ENCODE measurements at regions not wholly inside any gene's neighbourhood (a gene's known extent, or its start where the extent isn't known, plus 50 kb on each side); places are given as distances from the start of the nearest gene placed in this dataset.

GRCh38 chr2:457262-457661 lies 169.4 kb upstream of the ALKAL2 start:
- DNase-seq: no peak
- TF ChIP-seq CTCF (IDR thresholded peaks at IDR 0.05) (no peak), POLR2A (IDR thresholded peaks at IDR 0.05) (no peak)
- no peaks in the 10 kb centered on the region for H3K4me1 ChIP-seq
- H3K27me3 ChIP-seq: no peaks in the 10 kb centered on the region
- no peak overlapping the region for H3K27ac ChIP-seq
- intact Hi-C loops (cut with DNase I; ENCODE audit: low total_unique reads): no loop called here
- no peak overlapping the region for H3K4me3 ChIP-seq
- H3K36me3 ChIP-seq: no peaks in the 10 kb centered on the region
- H3K9me3 ChIP-seq: no peaks in the 10 kb centered on the region

- Histone ChIP-seq H3K9me3 (no peaks in the 10 kb centered on the region), H3K4me3 (no peak overlapping the region), H3K36me3 (no peaks in the 10 kb centered on the region), H3K27me3 (no peaks in the 10 kb centered on the region), H3K4me1 (no peaks in the 10 kb centered on the region), H3K27ac (no peak overlapping the region)
- intact Hi-C loops (cut with DNase I; ENCODE audit: low total_unique reads): no loop called here
- TF ChIP-seq CTCF (IDR thresholded peaks at IDR 0.05): no peak
- TF ChIP-seq POLR2A (IDR thresholded peaks at IDR 0.05): no peak
- DNase-seq: no peak
These were observed 168.0 kb upstream of the ALKAL2 start for GRCh38 chr2:455913-456312.

DNA sequence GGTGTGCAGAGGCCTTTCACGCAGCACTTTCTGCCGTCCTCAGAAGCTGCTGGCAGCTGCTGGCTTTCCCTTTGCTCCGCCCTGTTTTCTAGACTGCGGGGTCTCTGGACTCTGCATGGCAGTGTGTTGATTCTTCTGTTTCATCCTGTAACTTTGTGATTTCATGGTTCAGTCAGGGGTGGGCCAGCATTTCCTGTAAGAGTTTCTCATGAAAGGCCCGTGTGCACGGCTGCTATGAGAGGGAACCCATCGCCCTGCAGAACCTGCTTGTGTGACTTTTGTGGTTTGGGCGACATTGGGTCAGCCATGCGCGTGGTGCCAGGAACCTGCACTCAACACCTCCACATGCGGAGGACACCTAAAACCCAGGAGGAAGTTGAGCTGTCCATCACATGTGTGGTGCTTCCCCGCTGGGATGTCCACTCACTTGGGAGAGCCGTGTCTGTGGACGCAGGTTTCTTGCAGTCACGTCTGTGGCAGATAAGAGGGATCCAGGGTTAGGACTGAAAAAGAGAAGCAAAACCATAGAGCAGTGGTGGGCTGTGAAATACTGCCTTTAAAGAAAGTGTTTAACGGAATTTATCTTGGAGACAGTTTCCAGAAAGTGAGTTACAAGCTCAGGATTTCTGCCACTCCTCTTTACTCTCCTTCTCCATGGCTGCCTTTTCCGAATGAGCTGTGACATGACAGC lies 167.3 kb upstream of the ALKAL2 start:
- intact Hi-C loops (cut with DNase I; ENCODE audit: low total_unique reads): no loop called here
- Histone ChIP-seq H3K4me1 (no peaks in the 10 kb centered on the region), H3K9me3 (no peaks in the 10 kb centered on the region), H3K36me3 (no peaks in the 10 kb centered on the region), H3K27me3 (no peaks in the 10 kb centered on the region), H3K27ac (no peak overlapping the region), H3K4me3 (no peak overlapping the region)
- no peak for TF ChIP-seq CTCF (IDR thresholded peaks at IDR 0.05)
- no peak for TF ChIP-seq POLR2A (IDR thresholded peaks at IDR 0.05)
- DNase-seq: no peak

GRCh38 chr2:453132-453531 lies 165.2 kb upstream of the ALKAL2 start:
- intact Hi-C loops (cut with DNase I; ENCODE audit: low total_unique reads): no loop called here
- TF ChIP-seq POLR2A (IDR thresholded peaks at IDR 0.05) (no peak), CTCF (IDR thresholded peaks at IDR 0.05) (no peak)
- DNase-seq: no peak

DNA sequence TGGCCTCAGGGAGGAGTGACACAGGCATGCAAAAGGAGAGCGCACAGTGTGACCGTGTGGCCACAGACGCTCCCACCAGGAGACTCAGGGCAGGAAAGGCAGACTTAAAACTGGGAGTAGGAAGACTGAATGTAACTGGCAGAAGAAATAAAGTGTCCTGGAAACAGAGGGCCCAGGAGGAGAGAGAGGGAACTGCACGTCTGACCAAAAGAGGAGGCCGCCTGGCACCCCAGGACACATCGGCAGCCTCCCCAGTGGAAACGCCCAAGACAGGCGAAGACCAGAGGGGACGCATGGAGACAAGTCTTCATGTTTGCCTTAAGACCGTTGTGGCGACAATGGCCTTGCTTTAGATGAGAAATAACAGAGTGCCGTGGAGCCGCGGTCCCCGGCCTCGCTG lies 163.6 kb upstream of the ALKAL2 start:
- Histone ChIP-seq H3K36me3 (no peaks in the 10 kb centered on the region), H3K27me3 (no peaks in the 10 kb centered on the region), H3K9me3 (no peaks in the 10 kb centered on the region), H3K4me1 (no peaks in the 10 kb centered on the region), H3K27ac (no peak overlapping the region), H3K4me3 (no peak overlapping the region)
- intact Hi-C loops (cut with DNase I; ENCODE audit: low total_unique reads): no loop called here
- TF ChIP-seq POLR2A (IDR thresholded peaks at IDR 0.05): no peak
- DNase-seq: no peak

More at GRCh38 chr2:453132-453531, 165.2 kb upstream of the ALKAL2 start:
- Histone ChIP-seq H3K27me3 (no peaks in the 10 kb centered on the region), H3K9me3 (no peaks in the 10 kb centered on the region), H3K4me3 (no peak overlapping the region), H3K27ac (no peak overlapping the region), H3K36me3 (no peaks in the 10 kb centered on the region), H3K4me1 (no peaks in the 10 kb centered on the region)
